H1 (cell line): ENCODE measurements at regions not wholly inside any gene's neighbourhood (a gene's known extent, or its start where the extent isn't known, plus 50 kb on each side); places are given as distances from the start of the nearest gene placed in this dataset.

Experiments
- CTCF ChIA-PET: fragments of 300-600 bp; sonication (Branson Sonifier 250); formaldehyde crosslinking; loops from one replicate; lab custom pipeline; 2021; ENCODE audit not compliant: partially characterized antibody; lab: Charles Lee
- POLR2A ChIA-PET: fragments of 300-600 bp; sonication (Branson Sonifier 250); formaldehyde crosslinking; loops from one replicate; lab custom pipeline; 2021; ENCODE audit warnings: inconsistent platforms; ENCODE audit not compliant: partially characterized antibody; lab: Charles Lee
- DNase-seq, 2 experiments: peaks; one replicate each; pipeline versions ENCODE4 v3.0.0 to v3.0.0-alpha.2; 2010 to 2022; ENCODE audit warnings: low spot score in 2 of 2, low read depth in 1 of 2, mixed read lengths in 1 of 2
- FAIRE-seq: peaks from 2 replicates; lab custom pipeline; 2011; peaks lifted over from hg19 to GRCh38; lab: Jason Lieb, UNC
- H2AFZ ChIP-seq: 2 replicates; pipeline ENCODE4 v1.8.1; 2012; ENCODE audit warnings: low read length, inconsistent platforms
- H2AK5ac ChIP-seq: 2 replicates; pipeline ENCODE4 v1.6.1; 2013; ENCODE audit warnings: low read depth, low read length
- H2BK120ac ChIP-seq: replicated peaks from 2 replicates; pipeline ENCODE3; 2013; ENCODE audit warnings: low read depth, low read length, inconsistent platforms
- H2BK12ac ChIP-seq: 2 replicates; pipeline ENCODE4 v1.6.1; 2013; ENCODE audit warnings: low read depth, low read length
- H2BK15ac ChIP-seq: 2 replicates; pipeline ENCODE4 v1.6.1; 2013; ENCODE audit warnings: low read length
- H2BK20ac ChIP-seq: 2 replicates; pipeline ENCODE4 v1.6.1; 2013; ENCODE audit warnings: low read length
- H2BK5ac ChIP-seq: 2 replicates; pipeline ENCODE4 v1.6.1; 2013; ENCODE audit warnings: low read depth, low read length
- H3K14ac ChIP-seq: 2 replicates; pipeline ENCODE4 v1.6.1; 2013; ENCODE audit warnings: inconsistent platforms; ENCODE audit not compliant: insufficient read length
- H3K18ac ChIP-seq: 2 replicates; pipeline ENCODE4 v1.6.1; 2013; ENCODE audit warnings: low read length; ENCODE audit errors: extremely low read depth
- H3K23ac ChIP-seq: 2 replicates; pipeline ENCODE4 v1.6.1; 2013; ENCODE audit warnings: inconsistent platforms; ENCODE audit not compliant: insufficient read length
- H3K23me2 ChIP-seq: 2 replicates; pipeline ENCODE4 v1.6.1; 2013; ENCODE audit warnings: low read depth, low read length
- H3K27ac ChIP-seq: 2 replicates; pipeline ENCODE4 v1.6.1; 2011; ENCODE audit warnings: low read depth, low read length, inconsistent platforms
- H3K27me3 ChIP-seq, 4 experiments: replicated peaks in 1 of 4; 1 replicate in 1 of 4; 2 replicates in 3 of 4; pipeline versions ENCODE4 v1.6.1 to v1.8.1; 2011 to 2013; ENCODE audit warnings: low read length in 3 of 4, mild to moderate bottlenecking in 3 of 4, inconsistent platforms in 2 of 4, mixed read lengths in 2 of 4, moderate library complexity in 1 of 4; ENCODE audit not compliant: control insufficient read depth in 3 of 4, insufficient read depth in 3 of 4; ENCODE audit errors: extremely low read depth in 1 of 4
- H3K36me3 ChIP-seq, 4 experiments: 2 replicates each; pipeline versions ENCODE4 v1.6.1 to v1.8.1; 2011 to 2013; ENCODE audit warnings: mild to moderate bottlenecking in 4 of 4, low read length in 3 of 4, moderate library complexity in 2 of 4, control low read depth in 1 of 4, inconsistent platforms in 1 of 4; ENCODE audit not compliant: insufficient read depth in 4 of 4, control insufficient read depth in 2 of 4
- H3K4ac ChIP-seq: replicated peaks from 2 replicates; pipeline ENCODE3; 2013; ENCODE audit warnings: low read length, low read depth, mixed read lengths, inconsistent platforms; ENCODE audit not compliant: insufficient read length
- H3K4me1 ChIP-seq, 4 experiments: replicated peaks in 1 of 4; 1 replicate in 1 of 4; 2 replicates in 3 of 4; pipeline versions ENCODE4 v1.6.1 to v1.8.1; 2011 to 2013; ENCODE audit warnings: low read length in 3 of 4, inconsistent platforms in 2 of 4, mixed read lengths in 1 of 4; ENCODE audit not compliant: insufficient read depth in 4 of 4, control insufficient read depth in 3 of 4
- H3K4me2 ChIP-seq, 2 experiments: 2 replicates each; pipeline versions ENCODE4 v1.6.1 to v1.8.1; 2011 to 2013; ENCODE audit warnings: low read depth in 2 of 2, low read length in 2 of 2, control low read depth in 1 of 2, inconsistent platforms in 1 of 2, mild to moderate bottlenecking in 1 of 2; ENCODE audit not compliant: insufficient read depth in 1 of 2
- H3K4me3 ChIP-seq, 4 experiments: fragments of 200-600, 300-600 bp in 1 of 4; sonication (generic), shearing (Covaris generic), sonication (Bioruptor Twin) in 1 of 4; 2 replicates each; pipeline versions ENCODE4 v1.5.1 to v1.8.1; 2011 to 2016; ENCODE audit warnings: low read length in 4 of 4, low read depth in 3 of 4, control low read depth in 2 of 4, inconsistent platforms in 2 of 4, mild to moderate bottlenecking in 2 of 4, mixed read lengths in 1 of 4, moderate library complexity in 1 of 4; ENCODE audit not compliant: insufficient read depth in 2 of 4; ENCODE audit errors: extremely low read depth in 1 of 4
- H3K56ac ChIP-seq: replicated peaks from 2 replicates; pipeline ENCODE3; 2013; ENCODE audit warnings: low read depth, mild to moderate bottlenecking, mixed read lengths, low read length, inconsistent platforms; ENCODE audit not compliant: insufficient read length
- H3K79me1 ChIP-seq: 2 replicates; pipeline ENCODE4 v1.6.1; 2013; ENCODE audit warnings: low read depth, low read length, control low read depth
- H3K79me2 ChIP-seq, 2 experiments: 2 replicates each; pipeline versions ENCODE4 v1.6.1 to v1.8.1; 2012 to 2013; ENCODE audit warnings: low read length in 2 of 2, mild to moderate bottlenecking in 2 of 2, inconsistent platforms in 1 of 2; ENCODE audit not compliant: insufficient read depth in 2 of 2, control insufficient read depth in 1 of 2
- H3K9ac ChIP-seq, 4 experiments: replicated peaks in 1 of 4; 1 replicate in 1 of 4; 2 replicates in 3 of 4; pipeline versions ENCODE4 v1.6.1 to v1.8.1; 2011 to 2013; ENCODE audit warnings: low read depth in 3 of 4, low read length in 3 of 4, control low read depth in 2 of 4, mild to moderate bottlenecking in 2 of 4, moderate library complexity in 2 of 4, inconsistent platforms in 1 of 4; ENCODE audit errors: extremely low read depth in 1 of 4
- H3K9me3 ChIP-seq, 2 experiments: 2 replicates each; pipeline versions ENCODE4 v1.6.1 to v1.8.1; 2012 to 2013; ENCODE audit warnings: mild to moderate bottlenecking in 2 of 2, moderate library complexity in 2 of 2, control low read depth in 1 of 2, inconsistent platforms in 1 of 2, low read depth in 1 of 2, low read length in 1 of 2, mixed read lengths in 1 of 2; ENCODE audit not compliant: insufficient read depth in 2 of 2
- H4K20me1 ChIP-seq, 2 experiments: replicated peaks in 1 of 2; 2 replicates each; pipeline versions ENCODE3 to v1.8.1; 2011 to 2013; ENCODE audit warnings: inconsistent platforms in 2 of 2, low read length in 2 of 2, mild to moderate bottlenecking in 1 of 2; ENCODE audit not compliant: insufficient read depth in 2 of 2, control insufficient read depth in 1 of 2
- H4K5ac ChIP-seq: 2 replicates; pipeline ENCODE4 v1.6.1; 2013; ENCODE audit warnings: low read length, low read depth, mixed read lengths, inconsistent platforms; ENCODE audit not compliant: insufficient read length
- H4K8ac ChIP-seq: 2 replicates; pipeline ENCODE4 v1.8.0; 2013; ENCODE audit warnings: mild to moderate bottlenecking, moderate library complexity, low read length, inconsistent platforms; ENCODE audit not compliant: insufficient read depth; ENCODE audit errors: extremely low read depth
- H4K91ac ChIP-seq: replicated peaks from 2 replicates; pipeline ENCODE3; 2013; ENCODE audit warnings: low read length, mixed read lengths, inconsistent platforms; ENCODE audit not compliant: insufficient read length
- BRCA1 ChIP-seq: IDR thresholded peaks from 2 replicates; pipeline ENCODE4 v1.6.1; 2012; ENCODE audit warnings: low read depth, low read length, improper control_type of control experiment
- CBX5 ChIP-seq: fragments of 300-800, 300-1000 bp; sonication (generic); IDR thresholded peaks from 2 replicates; pipeline ENCODE4 v1.7.1; 2016; ENCODE audit warnings: antibody characterized with exemption, low read length, low read depth
- CREB1 ChIP-seq: IDR thresholded peaks from 2 replicates; pipeline ENCODE4 v1.6.1; 2012; ENCODE audit warnings: inconsistent platforms
- GTF2F1 ChIP-seq: IDR thresholded peaks from 2 replicates; pipeline ENCODE4 v1.6.1; 2012; ENCODE audit warnings: low read depth, low read length, improper control_type of control experiment, borderline replicate concordance
- HDAC6 ChIP-seq: IDR thresholded peaks from one replicate; pipeline ENCODE4 v1.7.1; 2012; ENCODE audit warnings: low read depth, mild to moderate bottlenecking, inconsistent platforms, low read length, moderate library complexity
- JUN ChIP-seq: IDR thresholded peaks from 2 replicates; pipeline ENCODE4 v1.6.1; 2011; ENCODE audit warnings: low read depth, mild to moderate bottlenecking, improper control_type of control experiment, low read length
- KDM4A ChIP-seq: IDR thresholded peaks from one replicate; pipeline ENCODE4 v1.7.1; 2012; ENCODE audit warnings: low read depth, mild to moderate bottlenecking, moderate library complexity, low read length, inconsistent platforms; ENCODE audit not compliant: severe bottlenecking
- RFX5 ChIP-seq: IDR thresholded peaks from 2 replicates; pipeline ENCODE4 v1.6.1; 2011; ENCODE audit warnings: low read depth, low read length, improper control_type of control experiment, borderline replicate concordance
- SAP30 ChIP-seq: fragments of 300-600 bp; sonication (generic); IDR thresholded peaks from 2 replicates; pipeline ENCODE4 v1.7.1; 2012; ENCODE audit warnings: low read length, moderate library complexity, mild to moderate bottlenecking, inconsistent platforms; ENCODE audit not compliant: insufficient read depth, insufficient replicate concordance
- SRF ChIP-seq: IDR thresholded peaks from 2 replicates; pipeline ENCODE4 v1.6.1; 2011; ENCODE audit warnings: mild to moderate bottlenecking, low read depth, low read length, moderate library complexity
- SUZ12 ChIP-seq: fragments of 200-600 bp; sonication (generic); IDR thresholded peaks from 2 replicates; pipeline ENCODE4 v1.6.1; 2012; ENCODE audit warnings: mild to moderate bottlenecking, inconsistent platforms, low read length, moderate library complexity, mixed read lengths
- TEAD4 ChIP-seq: IDR thresholded peaks from 2 replicates; pipeline ENCODE4 v1.6.1; 2012; ENCODE audit warnings: low read depth, low read length, inconsistent platforms, mixed read lengths
- TF ChIP-seq, protein P1 (sequence below): IDR thresholded peaks from 2 replicates; pipeline ENCODE4 v1.6.1; 2011; ENCODE audit warnings: low read depth, mild to moderate bottlenecking, low read length; ENCODE audit not compliant: insufficient read depth
- TF ChIP-seq, protein P2 (sequence below): IDR thresholded peaks from 2 replicates; pipeline ENCODE4 v1.6.1; 2012; ENCODE audit warnings: low read length, inconsistent platforms

GRCh38 chr12:78795934-78796445 lies 68.6 kb upstream of the SYT1 start:
- no peaks in the 10 kb centered on the region for H4K20me1 ChIP-seq
- H2BK120ac ChIP-seq = no peak overlapping the region
- H4K5ac ChIP-seq = no peak overlapping the region
- H3K79me2 ChIP-seq = no peaks in the 10 kb centered on the region
- no peak overlapping the region for H3K56ac ChIP-seq
- H3K4ac ChIP-seq = no peak overlapping the region
- no peak overlapping the region for H3K27ac ChIP-seq
- no peak overlapping the region for H2BK12ac ChIP-seq
- H4K8ac ChIP-seq = no peak overlapping the region
- no peaks in the 10 kb centered on the region for H3K23me2 ChIP-seq
- no peak overlapping the region for H2AFZ ChIP-seq
- H3K79me1 ChIP-seq = no peaks in the 10 kb centered on the region
- no peaks in the 10 kb centered on the region for H3K4me1 ChIP-seq
- no peaks in the 10 kb centered on the region for H3K36me3 ChIP-seq
- H3K23ac ChIP-seq = no peak overlapping the region
- no peak overlapping the region for H2AK5ac ChIP-seq
- no peak overlapping the region for H3K4me3 ChIP-seq
- H3K27me3 ChIP-seq = peaks cover 0 to 1% (median 0%) of the 10 kb centered on the region in 4 experiments; a peak in 1 of 7 replicates
- H3K4me2 ChIP-seq = no peak overlapping the region
- H3K14ac ChIP-seq = no peak overlapping the region
- no peak for FAIRE-seq
- no peak overlapping the region for H2BK20ac ChIP-seq
- no peak overlapping the region for H3K18ac ChIP-seq
- no peak overlapping the region for H4K91ac ChIP-seq
- H2BK15ac ChIP-seq = no peak overlapping the region
- no peak for TF ChIP-seq CREB1
- TF ChIP-seq JUN = no peak
- no peak for TF ChIP-seq SRF
- TF ChIP-seq SAP30 = no peak
- no peak for TF ChIP-seq CBX5
- TF ChIP-seq, protein P1, sequence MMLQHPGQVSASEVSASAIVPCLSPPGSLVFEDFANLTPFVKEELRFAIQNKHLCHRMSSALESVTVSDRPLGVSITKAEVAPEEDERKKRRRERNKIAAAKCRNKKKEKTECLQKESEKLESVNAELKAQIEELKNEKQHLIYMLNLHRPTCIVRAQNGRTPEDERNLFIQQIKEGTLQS = no peak
- TF ChIP-seq GTF2F1 = no peak
- TF ChIP-seq BRCA1 = no peak
- no peak for TF ChIP-seq RFX5
- TF ChIP-seq HDAC6 = no peak
- TF ChIP-seq KDM4A = no peak
- TF ChIP-seq SUZ12 = no peak
- TF ChIP-seq, protein P2, sequence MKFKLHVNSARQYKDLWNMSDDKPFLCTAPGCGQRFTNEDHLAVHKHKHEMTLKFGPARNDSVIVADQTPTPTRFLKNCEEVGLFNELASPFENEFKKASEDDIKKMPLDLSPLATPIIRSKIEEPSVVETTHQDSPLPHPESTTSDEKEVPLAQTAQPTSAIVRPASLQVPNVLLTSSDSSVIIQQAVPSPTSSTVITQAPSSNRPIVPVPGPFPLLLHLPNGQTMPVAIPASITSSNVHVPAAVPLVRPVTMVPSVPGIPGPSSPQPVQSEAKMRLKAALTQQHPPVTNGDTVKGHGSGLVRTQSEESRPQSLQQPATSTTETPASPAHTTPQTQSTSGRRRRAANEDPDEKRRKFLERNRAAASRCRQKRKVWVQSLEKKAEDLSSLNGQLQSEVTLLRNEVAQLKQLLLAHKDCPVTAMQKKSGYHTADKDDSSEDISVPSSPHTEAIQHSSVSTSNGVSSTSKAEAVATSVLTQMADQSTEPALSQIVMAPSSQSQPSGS = no peak
- no peak for TF ChIP-seq TEAD4
- ChIA-PET POLR2A (no interaction called here), CTCF (no interaction called here)
- H3K9me3 ChIP-seq = peaks cover 5 to 9% of the 10 kb centered on the region in 2 experiments; a peak in 1 of 4 replicates
- DNase-seq = no peak
- no peak overlapping the region for H3K9ac ChIP-seq
- no peak overlapping the region for H2BK5ac ChIP-seq
